Suppressor macrophage treated with lipopolysaccharide for 4 hours (primary cell): ENCODE measurements at regions not wholly inside any gene's neighbourhood (a gene's known extent, or its start where the extent isn't known, plus 50 kb on each side); places are given as distances from the start of the nearest gene placed in this dataset.
"Not testable (repeated sequence)": the region's sequence is repeated elsewhere in the genome, so short reads cannot be mapped to it uniquely, and the experiment has no call there.

Experiments
- DNase-seq: peaks from one replicate; pipeline ENCODE4 v3.0.0-alpha.2; 2020

- DNase-seq = no peak
Observed at GRCh38 chr10:91745090-91745831, 53.0 kb upstream of the TNKS2 start.

DNA sequence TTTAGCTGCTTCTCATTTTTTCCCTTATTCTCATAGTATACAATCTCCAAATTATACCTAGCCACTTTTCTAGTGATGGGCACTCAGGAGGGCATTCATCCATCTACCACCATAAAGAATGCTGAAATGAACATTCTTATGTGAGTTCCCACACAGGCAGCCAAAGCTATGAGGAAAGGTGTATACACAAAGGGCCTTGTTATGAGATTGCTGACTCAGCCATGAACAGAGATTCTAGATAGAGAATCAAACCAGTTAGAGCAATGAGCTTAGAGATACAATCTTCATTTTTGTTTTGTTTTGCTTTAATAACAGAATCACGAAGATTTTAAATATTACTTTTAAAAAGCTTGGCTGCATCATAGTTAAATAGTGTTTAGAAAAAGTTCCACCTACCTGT, 54.8 kb upstream of the TNKS2 start:
- no peak for DNase-seq

- no peak for DNase-seq
Observed at GRCh38 chr10:91742229-91742628, 56.0 kb upstream of the TNKS2 start.

GRCh38 chr10:91741356-91741755, 56.9 kb upstream of the TNKS2 start:
- DNase-seq = no peak

DNA sequence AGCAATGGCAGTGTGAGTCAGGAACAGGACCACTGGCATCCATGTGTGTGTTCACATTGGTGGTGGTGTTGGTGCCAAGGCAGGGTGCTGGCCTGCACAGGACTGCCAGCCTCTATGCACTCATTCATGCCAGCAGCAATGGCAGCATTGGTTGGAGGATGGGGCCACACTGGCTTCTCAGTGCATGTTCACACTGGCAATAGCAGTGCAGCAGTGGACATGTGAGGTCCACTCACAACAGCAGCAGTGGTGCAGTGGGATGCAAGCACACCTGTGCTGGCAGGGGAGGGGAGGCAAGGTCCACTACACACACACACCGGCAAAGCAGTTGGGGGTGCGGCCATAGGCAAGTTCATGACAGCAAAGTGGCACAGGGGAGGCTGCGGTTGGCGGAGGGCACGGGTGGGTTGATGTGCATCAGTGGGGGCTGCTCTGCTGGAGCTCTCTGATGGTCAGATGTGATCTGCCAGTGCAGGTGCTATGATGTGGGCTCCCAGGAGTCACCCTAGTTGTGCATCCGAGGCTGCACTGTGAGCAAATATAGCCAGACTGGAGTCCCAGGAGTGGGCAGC, 57.8 kb upstream of the TNKS2 start:
- no peak for DNase-seq

- not testable (repeated sequence) for DNase-seq
Observed at GRCh38 chr10:91732265-91732664, 66.0 kb upstream of the TNKS2 start.

- not testable (repeated sequence) for DNase-seq
Observed at GRCh38 chr10:91729339-91729738, 68.9 kb upstream of the TNKS2 start.

DNA sequence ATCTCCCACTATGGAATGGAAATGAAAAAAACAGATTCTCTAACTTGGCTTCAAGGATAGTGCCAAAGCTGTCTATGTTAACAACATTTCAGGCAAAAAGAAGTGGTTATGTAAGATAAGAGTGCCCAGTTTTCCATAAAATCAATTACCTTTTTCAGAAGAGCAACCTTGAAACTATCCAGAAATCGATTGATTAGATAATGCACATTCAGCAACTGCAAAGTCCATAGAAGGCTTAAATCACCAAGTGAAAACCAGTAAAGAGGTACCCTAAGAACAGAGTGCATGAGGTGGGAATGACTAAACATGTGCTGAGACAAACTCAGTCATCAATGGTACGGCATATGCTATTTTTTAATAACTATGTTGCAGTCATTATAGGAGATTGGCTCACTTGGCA, 71.9 kb upstream of the TNKS2 start:
- DNase-seq = no peak

- DNase-seq = no peak
Observed at GRCh38 chr10:91724933-91725332, 73.3 kb upstream of the TNKS2 start.

DNA sequence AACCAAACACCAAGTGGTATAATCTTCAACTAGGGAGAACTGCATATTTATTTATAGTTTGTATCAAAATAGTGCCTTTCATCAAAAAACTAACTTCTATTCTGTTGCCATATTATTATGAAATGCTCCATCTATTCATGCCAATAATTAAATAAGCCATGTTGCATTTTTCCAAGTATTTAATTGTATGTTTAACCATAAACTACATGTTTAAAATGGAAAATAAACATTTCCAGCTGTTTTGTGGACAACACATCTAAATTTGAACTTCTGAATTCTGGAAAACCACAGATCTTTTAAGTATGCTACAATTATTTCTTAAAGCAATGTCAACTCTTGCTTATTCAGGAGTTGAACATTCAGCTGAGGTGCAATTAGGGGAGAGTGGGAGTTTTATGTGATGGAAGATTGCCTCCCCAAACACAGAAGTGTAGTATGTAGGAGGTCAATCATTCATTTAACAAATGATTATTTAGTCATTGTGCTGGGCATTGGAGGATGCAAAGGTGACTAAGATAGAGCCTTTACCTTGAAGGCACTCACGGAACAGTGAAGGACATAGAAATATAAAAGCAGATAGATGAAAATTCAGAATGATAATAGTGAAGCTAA, 80.7 kb upstream of the PPP1R3C start:
- DNase-seq = no peak

DNA sequence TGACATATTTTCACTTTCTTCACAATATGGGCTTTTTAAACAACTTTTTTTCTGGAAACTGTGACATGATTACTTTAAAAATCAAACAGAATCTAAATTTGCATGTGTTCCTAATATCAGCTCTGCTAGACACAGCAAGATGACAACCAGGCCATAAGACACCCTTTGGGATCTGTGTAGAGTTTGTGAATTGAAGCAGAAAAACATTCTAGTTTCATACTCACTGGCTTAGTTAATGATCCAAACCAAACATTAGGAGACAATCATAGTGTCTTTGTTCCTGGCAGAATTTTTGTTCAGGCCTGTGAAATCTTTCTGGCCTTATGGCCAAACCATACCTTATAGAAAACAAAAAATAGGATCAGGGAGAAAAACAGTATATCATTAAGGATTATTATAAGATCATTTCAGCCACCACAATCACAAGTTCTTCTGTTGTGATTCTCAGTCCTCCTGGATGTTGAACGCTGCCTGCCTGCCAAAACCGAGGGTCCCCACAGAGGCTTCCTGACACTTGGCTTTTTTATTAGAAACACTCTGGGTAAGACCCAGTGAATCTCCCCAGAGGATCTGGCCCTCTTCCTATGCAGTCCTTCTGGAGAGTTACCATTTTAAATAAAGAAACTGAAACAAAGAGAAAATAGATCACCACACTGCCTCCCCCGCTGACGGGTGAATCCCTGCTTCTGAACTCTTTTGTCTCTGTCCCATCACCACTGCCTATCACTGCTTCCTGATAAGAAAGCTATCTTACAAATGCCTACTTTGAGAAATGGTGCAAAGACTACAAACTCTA, 79.2 kb upstream of the PPP1R3C start:
- DNase-seq = no peak

- DNase-seq = no peak
Observed at GRCh38 chr10:91709394-91709798, 76.5 kb upstream of the PPP1R3C start.

DNA sequence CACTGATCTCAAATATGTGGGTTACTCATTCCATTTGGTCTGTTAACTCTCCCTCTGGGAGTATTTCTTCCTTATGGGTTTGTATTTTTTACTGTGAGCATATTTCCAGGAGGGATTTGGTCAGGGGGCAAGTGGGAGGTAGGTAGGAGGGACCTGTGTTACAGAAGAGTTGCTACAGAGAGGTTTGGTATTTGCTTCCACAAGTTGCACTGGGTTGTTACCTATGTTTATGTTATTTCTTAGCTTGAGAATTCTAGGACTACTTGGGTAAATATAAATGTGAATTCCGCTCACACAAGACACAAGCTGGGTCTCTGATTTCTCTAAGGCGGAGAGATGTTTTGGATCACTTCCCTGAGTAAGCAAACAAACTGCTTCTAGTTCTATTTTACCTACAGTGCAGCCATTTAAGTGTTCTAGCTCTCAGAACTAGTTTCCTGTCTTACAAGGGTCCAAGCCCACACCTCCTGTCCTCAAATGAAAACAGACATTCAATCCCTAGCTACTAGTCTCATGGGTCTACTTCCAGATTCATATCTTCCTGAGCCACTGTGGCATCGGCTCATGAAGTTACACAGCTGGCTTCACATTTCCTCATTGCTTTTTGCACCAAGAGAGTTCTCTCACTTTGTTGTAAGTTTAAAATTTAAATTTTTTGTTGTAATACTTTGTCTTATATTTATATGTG, 75.4 kb upstream of the PPP1R3C start:
- no peak for DNase-seq

DNA sequence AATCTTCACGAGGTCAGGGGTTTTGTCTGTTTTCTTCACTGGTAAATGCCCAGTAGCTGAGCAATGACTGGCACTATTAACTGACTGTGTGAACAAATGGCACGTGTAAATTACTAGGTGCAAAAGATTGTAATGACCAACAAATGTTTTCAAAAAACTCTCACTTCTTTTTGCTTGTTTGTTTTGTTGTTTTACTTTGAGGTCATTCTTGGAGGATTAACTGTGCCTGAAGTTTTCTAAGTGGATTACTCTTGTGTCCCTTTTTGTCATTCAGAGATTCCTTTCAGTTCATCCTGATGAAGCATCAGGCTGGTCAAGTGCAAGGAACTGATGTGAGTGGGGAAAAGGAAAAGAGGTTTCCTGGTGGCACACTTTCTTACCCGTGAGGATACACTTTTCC, 74.4 kb upstream of the PPP1R3C start:
- DNase-seq = no peak

GRCh38 chr10:91705948-91706670, 73.2 kb upstream of the PPP1R3C start:
- DNase-seq = no peak

GRCh38 chr10:91702620-91703019, 69.7 kb upstream of the PPP1R3C start:
- DNase-seq = no peak

- no peak for DNase-seq
Observed at GRCh38 chr10:91700788-91701444, 68.0 kb upstream of the PPP1R3C start.

DNA sequence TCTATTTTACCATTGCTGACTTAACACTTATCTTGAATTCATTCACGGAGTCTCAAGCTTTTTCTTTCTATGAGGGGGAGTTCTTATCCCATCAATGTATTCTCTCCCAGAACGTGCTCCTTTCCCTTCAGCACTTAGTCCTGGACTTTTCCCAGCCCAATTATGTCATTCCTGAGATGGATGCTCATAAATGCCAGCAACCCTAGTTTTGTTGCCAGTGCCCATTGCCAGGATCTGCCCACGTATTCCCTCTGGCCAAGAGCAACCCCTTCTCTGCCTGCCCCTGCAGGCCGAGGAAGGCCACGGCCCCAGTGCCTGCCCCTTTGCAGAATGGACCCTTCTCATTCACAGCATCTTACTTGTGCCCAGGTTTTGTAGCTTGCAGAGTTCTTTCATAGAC, 67.4 kb upstream of the PPP1R3C start:
- no peak for DNase-seq

- no peak for DNase-seq
Observed at GRCh38 chr10:91698258-91698657, 65.4 kb upstream of the PPP1R3C start.

DNA sequence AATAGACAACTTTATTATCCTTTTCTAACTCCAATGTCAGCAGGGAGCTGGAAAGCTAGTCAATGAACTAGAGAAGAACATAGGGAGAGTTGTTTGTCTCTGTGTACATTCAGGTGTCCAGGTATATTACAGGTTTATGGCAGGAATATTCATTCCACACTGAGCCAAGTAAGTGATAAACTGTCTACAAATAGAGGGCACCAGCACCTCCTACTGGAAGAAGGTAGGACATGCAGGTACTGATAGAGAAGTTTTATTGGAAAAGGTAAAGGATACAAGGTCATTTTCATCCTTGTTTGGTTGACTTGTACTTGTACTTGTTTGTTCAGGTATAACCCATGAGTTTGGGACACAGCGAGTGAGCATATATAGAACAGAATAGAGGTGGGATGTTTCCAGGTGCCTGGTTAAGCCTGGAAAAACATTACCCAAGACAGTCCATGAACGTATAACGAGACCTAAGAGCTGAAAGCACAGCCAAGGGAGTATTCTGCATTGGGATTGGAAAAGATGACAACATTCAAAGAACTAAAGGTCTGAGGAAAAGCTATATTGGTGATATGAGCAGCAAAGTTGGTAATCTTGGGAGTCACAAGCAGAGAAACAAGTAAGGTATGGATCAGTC, 61.4 kb upstream of the PPP1R3C start:
- DNase-seq = peak; percentile 30

DNA sequence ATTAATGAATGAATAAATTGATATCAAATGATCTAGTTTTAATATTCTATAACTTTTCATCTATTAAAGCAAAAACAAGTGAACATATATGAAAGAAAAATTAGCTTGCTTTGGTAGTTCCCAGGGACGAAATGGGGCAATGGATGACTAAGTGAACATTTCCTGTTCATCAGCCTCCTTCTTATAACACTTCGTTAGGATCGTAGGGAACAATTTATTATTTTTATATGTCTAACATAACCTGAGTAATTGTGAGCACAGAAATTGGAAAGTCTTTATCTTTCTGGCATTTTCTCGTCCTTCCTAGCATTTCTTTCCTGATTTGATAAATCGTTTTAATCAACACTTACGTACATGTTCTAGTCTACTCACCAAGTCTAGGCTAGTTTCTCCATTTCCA, 59.1 kb upstream of the PPP1R3C start:
- DNase-seq = no peak
